HUES6 (cell line): ENCODE measurements at regions not wholly inside any gene's neighbourhood (a gene's known extent, or its start where the extent isn't known, plus 50 kb on each side); places are given as distances from the start of the nearest gene placed in this dataset.

Experiments used
- H3K27ac ChIP-seq: 2 replicates; pipeline ENCODE4 v1.7.0; 2013; ENCODE audit warnings: low read depth, mild to moderate bottlenecking, low read length, inconsistent platforms
- H3K27me3 ChIP-seq: 2 replicates; pipeline ENCODE4 v1.6.1; 2013; ENCODE audit warnings: low read length; ENCODE audit not compliant: control insufficient read depth, insufficient read depth
- H3K36me3 ChIP-seq: 2 replicates; pipeline ENCODE4 v1.6.1; 2013; ENCODE audit warnings: low read length; ENCODE audit not compliant: control insufficient read depth, insufficient read depth
- H3K4me1 ChIP-seq: 2 replicates; pipeline ENCODE4 v1.6.1; 2013; ENCODE audit warnings: low read length; ENCODE audit not compliant: control insufficient read depth, insufficient read depth
- H3K4me3 ChIP-seq: 2 replicates; pipeline ENCODE4 v1.5.1; 2013; ENCODE audit warnings: low read depth, low read length
- H3K9ac ChIP-seq: one replicate; pipeline ENCODE4 v1.6.1; 2013; ENCODE audit warnings: mild to moderate bottlenecking, low read length
- H3K9me3 ChIP-seq: 2 replicates; pipeline ENCODE4 v1.6.1; 2013; ENCODE audit warnings: low read depth, low read length; ENCODE audit not compliant: control insufficient read depth, insufficient read depth

DNA sequence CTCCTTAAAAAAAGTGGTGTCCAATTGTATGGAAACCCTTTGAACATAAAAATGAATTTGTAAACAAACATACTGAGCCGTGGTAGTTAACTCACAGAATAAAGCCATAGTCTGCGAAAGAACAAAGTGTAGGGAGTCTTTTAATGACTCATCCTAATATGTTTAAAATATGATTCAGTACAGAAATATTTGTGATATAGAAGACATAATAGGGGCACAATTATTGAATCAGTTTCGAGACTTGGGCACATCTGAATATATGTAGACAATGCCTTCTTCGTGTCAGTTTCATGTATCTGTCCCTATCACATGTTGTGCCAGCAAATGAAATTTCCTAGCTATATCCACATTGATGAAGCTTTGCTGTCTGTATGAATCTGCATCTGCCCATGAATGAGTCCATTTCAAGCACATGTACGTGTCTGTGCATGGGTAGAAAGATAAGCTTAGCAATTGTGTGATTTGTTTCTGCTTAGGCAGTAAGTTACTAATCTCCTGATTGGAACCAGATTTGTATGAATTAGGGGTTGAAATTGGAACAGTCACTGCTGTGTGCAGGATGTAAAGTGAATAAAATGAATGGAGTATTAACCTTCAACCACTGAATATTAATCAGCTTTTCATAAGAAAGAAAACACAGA is 112.5 kb upstream of the SOX9 start:
- no peaks in the 10 kb centered on the region for H3K9me3 ChIP-seq
- no peak overlapping the region for H3K27ac ChIP-seq
- no peaks in the 10 kb centered on the region for H3K27me3 ChIP-seq
- no peak overlapping the region for H3K4me3 ChIP-seq
- no peaks in the 10 kb centered on the region for H3K36me3 ChIP-seq
- no peaks in the 10 kb centered on the region for H3K4me1 ChIP-seq
- no peak overlapping the region for H3K9ac ChIP-seq

DNA sequence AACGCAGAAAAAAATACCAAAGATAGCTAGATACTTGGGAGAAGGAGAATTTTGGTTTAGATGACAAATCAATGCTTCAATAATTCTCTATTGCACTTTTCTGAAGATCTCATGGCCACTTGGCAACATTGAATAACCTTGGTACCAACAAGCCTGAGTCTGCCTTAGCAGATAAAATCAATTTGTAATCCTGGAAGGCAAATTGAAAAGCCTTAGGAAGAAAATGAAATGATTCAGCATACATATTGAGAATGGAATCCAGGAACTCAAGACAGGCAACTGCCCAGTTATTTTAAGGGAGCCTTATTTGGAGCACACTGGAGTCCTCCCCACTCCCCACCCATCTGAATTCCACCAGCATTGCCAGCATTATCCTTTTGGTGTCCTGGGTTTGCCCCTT is 109.3 kb upstream of the SOX9 start:
- H3K36me3 ChIP-seq, result no peaks in the 10 kb centered on the region

DNA sequence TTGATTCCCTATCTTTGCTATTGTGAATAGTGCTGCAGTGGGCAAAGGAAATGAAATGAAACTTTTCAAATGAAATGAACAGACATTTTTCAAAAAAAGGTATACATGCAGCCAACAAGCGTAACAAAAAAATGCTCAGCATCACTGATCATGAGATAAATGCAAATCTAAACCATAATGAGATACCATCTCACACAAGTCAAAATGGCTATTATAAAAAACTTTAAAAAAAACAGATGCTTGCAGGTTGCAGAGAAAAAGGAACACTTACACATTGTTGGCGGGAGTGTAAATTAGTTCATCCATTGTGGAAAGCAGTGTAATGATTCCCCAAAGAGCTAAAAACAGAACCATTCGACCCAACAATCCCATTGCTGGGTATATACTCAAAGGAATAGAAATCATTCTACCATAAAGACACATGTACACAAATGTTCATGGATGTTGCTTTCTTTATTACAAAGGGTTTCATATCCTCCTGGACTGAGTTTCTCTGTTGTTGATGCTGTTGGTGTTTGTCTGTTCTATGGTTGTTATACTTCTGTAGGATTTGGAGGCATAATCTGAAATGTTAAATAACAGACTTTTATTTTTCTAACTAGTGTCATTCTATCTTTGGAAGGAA is 99.3 kb upstream of the SOX9 start:
- Histone ChIP-seq H3K9me3 (no peaks in the 10 kb centered on the region), H3K27me3 (no peaks in the 10 kb centered on the region), H3K36me3 (no peaks in the 10 kb centered on the region), H3K27ac (no peak overlapping the region), H3K4me3 (no peak overlapping the region), H3K9ac (no peak overlapping the region), H3K4me1 (peaks cover 4% of the 10 kb centered on the region; the same call in 1 of the 2 replicates)

More for the DNA sequence above, 109.3 kb upstream of the SOX9 start:
- no peak overlapping the region for H3K9ac ChIP-seq
- H3K27ac ChIP-seq, result no peak overlapping the region
- H3K27me3 ChIP-seq, result no peaks in the 10 kb centered on the region
- H3K4me1 ChIP-seq, result no peaks in the 10 kb centered on the region
- H3K9me3 ChIP-seq, result no peaks in the 10 kb centered on the region
- H3K4me3 ChIP-seq, result no peak overlapping the region

DNA sequence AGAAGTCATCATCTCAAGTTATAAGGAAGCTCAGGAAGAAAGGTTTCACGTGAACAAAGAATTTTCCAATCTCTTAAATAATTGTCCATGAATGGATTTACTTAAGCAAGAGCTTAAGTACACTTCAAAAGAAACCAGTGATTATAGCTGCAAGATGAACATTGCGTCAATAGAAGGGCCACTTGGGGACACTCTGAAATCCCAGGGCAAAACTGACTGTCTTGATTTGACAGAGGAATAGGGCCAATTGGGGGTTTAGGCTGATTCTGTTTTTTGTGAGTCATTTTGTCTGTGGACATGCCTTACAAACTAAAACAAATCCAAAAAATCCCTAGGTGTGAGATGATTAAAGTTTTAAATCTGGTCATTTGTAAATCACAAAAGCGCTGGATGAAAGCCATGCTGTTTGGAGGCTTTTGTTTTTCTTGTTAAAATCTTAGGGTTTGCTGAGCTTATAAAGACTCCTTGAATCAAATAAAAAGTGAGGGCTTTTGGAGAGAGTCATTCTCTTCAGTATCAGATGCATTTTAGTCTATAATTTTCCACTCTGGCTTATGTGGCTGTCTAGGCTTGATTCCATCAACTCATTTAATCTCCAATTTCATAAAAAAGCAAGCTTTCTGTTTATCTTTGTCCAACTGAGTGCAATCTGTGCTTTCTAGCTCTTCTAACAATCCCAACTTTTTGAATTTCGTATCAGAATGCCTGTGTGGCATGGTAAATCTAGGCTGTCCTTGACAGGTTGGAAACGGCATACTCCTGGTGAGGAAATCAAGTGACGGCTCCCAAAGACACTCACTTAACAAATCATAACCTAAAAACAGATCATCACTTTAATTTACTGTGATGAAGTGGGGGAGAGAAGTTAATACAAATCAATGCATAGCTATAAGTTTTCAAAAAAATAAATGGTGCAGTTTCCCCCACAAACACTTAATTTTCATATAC is 98.2 kb upstream of the SOX9 start:
- H3K4me3 ChIP-seq, result no peak overlapping the region

GRCh38 chr17:72024457-72024856 is 96.4 kb upstream of the SOX9 start:
- Histone ChIP-seq H3K9me3 (no peaks in the 10 kb centered on the region), H3K27me3 (no peaks in the 10 kb centered on the region), H3K4me3 (no peak overlapping the region), H3K36me3 (no peaks in the 10 kb centered on the region), H3K27ac (no peak overlapping the region), H3K4me1 (peaks cover 11% of the 10 kb centered on the region), H3K9ac (no peak overlapping the region)

More for the DNA sequence above, 98.2 kb upstream of the SOX9 start:
- Histone ChIP-seq H3K36me3 (no peaks in the 10 kb centered on the region), H3K9ac (no peak overlapping the region), H3K27ac (no peak overlapping the region), H3K27me3 (no peaks in the 10 kb centered on the region), H3K4me1 (peaks cover 4% of the 10 kb centered on the region; the same call in 1 of the 2 replicates), H3K9me3 (no peaks in the 10 kb centered on the region)

DNA sequence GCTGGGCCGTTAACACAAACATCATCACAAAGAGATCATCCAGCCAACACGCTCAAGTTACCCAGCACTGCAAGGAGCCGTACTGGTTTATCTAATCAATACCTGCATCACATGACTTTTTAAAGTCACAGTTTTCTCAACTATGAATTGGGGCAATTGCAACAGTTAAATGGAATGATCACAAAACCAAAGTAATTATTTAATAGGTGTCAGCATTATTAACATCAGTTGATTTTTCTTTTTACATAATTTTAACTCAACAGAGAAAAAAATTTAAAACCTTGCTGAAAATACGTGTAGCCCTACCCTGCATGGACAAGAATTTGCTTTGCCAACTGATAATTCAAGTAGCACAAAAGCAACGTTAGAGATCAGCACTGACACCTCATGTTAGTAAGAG is 95.7 kb upstream of the SOX9 start:
- no peaks in the 10 kb centered on the region for H3K27me3 ChIP-seq
- H3K36me3 ChIP-seq, result no peaks in the 10 kb centered on the region
- no peak overlapping the region for H3K9ac ChIP-seq
- H3K9me3 ChIP-seq, result no peaks in the 10 kb centered on the region
- H3K27ac ChIP-seq, result no peak overlapping the region
- H3K4me3 ChIP-seq, result no peak overlapping the region
- H3K4me1 ChIP-seq, result peaks cover 16% of the 10 kb centered on the region

GRCh38 chr17:72030067-72030899 is 90.5 kb upstream of the SOX9 start:
- Histone ChIP-seq H3K9me3 (no peaks in the 10 kb centered on the region), H3K36me3 (no peaks in the 10 kb centered on the region), H3K4me1 (peaks cover 33% of the 10 kb centered on the region), H3K9ac (peak overlapping the region; percentile 69), H3K27me3 (no peaks in the 10 kb centered on the region), H3K4me3 (peak overlapping the region; percentile 62), H3K27ac (peak overlapping the region; percentile 54; the same call in 1 of the 2 replicates)

DNA sequence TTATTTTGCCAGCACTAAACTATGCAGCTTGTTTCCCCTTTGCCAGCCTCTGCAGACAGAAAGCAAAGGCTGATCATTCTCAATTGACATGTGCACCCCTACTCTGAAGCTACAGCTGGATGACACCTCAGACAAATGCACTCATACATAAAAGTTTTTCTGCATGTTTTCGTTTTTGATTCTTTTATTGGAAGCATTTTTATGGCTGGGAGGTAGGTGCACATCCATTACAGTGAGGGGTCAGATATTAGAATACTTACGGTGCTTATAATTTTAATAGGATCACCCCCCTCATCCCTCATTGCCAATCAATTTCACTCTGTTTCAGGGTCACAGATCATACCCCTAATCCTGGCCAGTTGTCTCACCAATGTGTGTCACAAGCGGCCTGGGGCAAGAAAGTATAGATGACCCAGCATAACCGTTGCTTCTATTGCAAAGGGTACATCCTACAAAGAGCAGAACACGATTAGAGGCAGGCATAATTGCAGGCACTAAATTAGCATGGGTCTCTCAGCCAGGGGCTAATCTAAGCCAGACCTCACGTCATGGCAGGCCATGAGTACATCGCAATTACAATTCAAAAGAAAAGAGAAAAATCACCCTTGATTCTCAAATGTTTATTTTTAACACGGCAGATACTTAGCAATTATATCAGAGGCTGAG is 89.5 kb upstream of the SOX9 start:
- Histone ChIP-seq H3K4me1 (peaks cover 33% of the 10 kb centered on the region), H3K36me3 (no peaks in the 10 kb centered on the region), H3K27me3 (no peaks in the 10 kb centered on the region), H3K4me3 (no peak overlapping the region), H3K27ac (no peak overlapping the region), H3K9me3 (no peaks in the 10 kb centered on the region), H3K9ac (no peak overlapping the region)

DNA sequence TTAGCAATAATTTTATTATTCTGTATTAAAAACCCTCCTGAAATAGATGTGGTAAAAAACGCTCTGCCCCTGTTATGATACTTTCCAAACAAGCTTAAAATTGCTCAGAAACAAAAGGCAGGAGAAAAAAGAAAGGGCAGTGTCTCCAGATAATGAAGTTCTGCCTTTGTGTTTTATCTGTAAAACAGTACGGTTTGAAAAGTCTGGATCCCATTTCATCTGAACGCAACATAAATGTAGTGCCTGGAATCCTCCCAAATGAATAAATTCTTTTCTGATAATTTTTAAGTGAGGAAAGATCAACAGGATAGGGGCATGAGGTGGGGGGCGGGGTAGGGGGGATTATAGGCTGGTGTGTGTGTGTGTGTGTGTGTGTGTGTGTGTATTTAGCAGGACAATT is 87.5 kb upstream of the SOX9 start:
- Histone ChIP-seq H3K27me3 (no peaks in the 10 kb centered on the region), H3K9ac (no peak overlapping the region), H3K27ac (no peak overlapping the region), H3K36me3 (no peaks in the 10 kb centered on the region), H3K4me3 (no peak overlapping the region), H3K9me3 (no peaks in the 10 kb centered on the region), H3K4me1 (peaks cover 33% of the 10 kb centered on the region)

DNA sequence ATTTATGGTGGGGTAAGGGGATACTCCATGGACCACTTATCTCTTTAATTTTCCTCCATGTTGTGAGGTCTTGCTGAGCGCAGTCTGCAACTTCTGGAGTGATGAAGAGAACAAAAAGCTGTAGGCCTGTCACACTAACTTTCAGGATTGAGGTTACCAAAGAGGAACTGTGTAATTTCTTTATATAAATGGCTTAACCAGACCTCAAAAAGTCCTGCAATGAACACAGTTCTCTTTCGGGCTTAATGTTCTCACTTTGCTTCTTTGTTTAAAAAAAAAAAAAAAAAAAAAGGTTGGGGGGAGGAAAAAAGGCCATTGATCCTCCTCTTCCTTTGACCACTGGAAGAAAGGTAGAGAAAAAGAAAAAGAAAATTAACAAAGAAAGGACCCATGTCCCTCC is 86.8 kb upstream of the SOX9 start:
- H3K27ac ChIP-seq, result no peak overlapping the region
- H3K9me3 ChIP-seq, result no peaks in the 10 kb centered on the region
- H3K36me3 ChIP-seq, result no peaks in the 10 kb centered on the region
- peaks cover 31% of the 10 kb centered on the region for H3K4me1 ChIP-seq
- no peak overlapping the region for H3K9ac ChIP-seq
- no peak overlapping the region for H3K4me3 ChIP-seq
- H3K27me3 ChIP-seq, result no peaks in the 10 kb centered on the region
